ENCODE measurements at regions not wholly inside any gene's neighbourhood (a gene's known extent, or its start where the extent isn't known, plus 50 kb on each side); places are given as distances from the start of the nearest gene placed in this dataset.

DNA sequence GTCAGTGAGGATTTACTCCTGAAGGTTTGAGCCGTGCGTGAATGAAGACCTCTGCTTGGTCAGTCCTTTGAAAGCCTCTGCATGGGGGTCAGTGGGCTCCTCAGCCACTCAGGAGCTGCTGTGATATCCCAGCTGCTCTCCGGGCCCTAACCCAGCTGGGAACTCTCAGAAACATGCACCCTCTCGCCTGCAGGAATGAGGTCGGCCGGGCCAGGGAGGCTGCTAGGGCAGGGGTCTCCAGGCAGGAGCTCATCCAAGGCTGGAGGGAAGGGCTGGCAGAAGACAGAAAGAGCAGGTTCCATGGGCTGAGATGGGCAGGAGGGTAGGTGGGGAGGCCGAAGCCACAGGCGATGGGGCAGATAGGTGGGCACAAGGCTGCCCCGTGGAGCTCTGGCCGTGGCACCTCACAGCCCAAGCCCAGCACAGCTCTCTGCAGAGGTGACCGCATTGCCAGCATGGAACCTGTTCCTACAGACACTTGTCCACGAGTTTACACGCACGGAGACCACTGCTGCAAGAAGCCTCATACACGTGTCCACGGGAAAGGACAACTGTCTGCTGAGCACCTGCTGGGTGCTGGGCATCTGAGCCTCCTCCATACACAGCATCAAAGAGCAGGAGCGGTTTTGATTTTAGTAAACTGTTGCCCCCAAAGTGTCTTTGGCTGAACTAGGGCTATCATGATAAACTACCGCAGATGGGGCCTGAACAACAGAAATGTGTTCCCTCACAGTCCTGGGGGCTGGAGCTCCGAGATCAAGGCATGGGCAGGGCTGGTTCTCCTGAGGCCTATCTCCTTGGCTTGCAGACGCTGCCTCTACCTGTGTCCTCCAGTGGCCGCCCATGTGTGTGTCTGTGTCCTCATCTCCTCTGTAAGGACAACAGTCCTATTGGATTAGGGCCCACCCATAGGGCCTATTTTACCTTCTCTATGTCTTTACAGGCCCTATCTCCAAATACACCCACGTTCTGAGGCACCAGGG, 85.2 kb upstream of the ADAMTS2 start:
- no peak overlapping the region for H3K27ac Mint-ChIP-seq
- no peak for DNase-seq
- no peaks in the 10 kb centered on the region for H3K4me1 Mint-ChIP-seq
- no peaks in the 10 kb centered on the region for H3K36me3 Mint-ChIP-seq (ENCODE audit: low read depth)
- intact Hi-C loops (cut with micrococcal nuclease) = no loop called here
- H3K9me3 Mint-ChIP-seq = peaks cover 3% of the 10 kb centered on the region
- no peak overlapping the region for H3K4me3 Mint-ChIP-seq
- H3K27me3 Mint-ChIP-seq = no peaks in the 10 kb centered on the region

DNA sequence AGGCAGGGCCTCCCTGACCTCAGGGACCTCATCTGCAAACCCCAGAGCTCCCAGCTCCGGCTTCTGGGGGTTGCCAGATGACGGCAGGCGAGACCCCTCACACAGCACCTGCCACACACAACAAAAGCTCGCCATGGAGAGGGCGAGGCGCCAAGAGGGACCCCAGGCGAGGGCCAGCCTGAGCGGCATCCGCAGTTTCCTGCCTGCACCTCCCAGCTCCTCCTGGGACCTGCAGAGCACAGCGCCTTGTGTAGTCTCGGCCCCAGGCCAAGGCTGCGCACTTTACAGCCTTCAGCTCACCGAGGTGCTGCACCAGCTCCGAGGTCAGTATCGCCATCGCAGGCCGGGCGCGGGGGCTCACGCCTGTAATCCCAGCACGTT, 82.4 kb upstream of the ADAMTS2 start:
- peaks cover 2% of the 10 kb centered on the region for H3K27me3 Mint-ChIP-seq

DNA sequence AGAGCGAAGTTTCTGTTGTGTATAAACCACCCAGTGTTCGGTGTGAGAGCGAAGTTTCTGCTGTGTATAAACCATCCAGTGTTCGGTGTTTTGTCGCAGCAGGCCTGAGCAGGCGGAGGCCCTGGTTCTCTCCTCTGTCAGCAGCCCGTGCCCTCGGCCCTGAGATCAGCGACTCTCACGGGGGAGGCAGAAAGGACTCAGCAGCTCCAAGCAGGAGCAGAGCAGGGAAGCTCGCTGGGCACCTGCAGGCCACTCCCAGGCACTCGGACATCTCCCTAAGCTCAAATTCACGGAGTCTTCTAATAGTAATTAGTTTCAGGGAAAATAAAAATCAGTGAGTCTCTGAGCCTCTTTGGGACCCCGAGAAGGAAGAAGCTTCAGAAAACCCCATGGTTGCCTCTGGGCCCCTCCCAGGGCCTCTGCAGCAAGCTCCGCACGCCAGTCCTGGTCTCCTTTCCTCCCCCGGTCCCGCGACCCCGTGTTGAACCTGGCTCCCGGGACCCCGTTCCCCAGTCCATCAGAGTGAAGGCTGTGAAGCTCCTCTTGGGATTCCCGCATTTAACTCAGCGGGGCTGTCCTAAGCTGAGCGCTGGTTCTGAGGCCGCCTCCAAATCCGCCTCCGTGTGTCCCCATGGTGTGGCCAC, 81.9 kb upstream of the ADAMTS2 start:
- Mint-ChIP-seq H3K27me3 (peaks cover 2% of the 10 kb centered on the region), H3K27ac (no peak overlapping the region), H3K9me3 (no peaks in the 10 kb centered on the region), H3K36me3 (ENCODE audit: low read depth) (no peaks in the 10 kb centered on the region), H3K4me1 (no peaks in the 10 kb centered on the region), H3K4me3 (no peak overlapping the region)
- intact Hi-C loops (cut with micrococcal nuclease) = no loop called here
- DNase-seq = no peak

More for the DNA sequence above, 82.4 kb upstream of the ADAMTS2 start:
- no peaks in the 10 kb centered on the region for H3K36me3 Mint-ChIP-seq (ENCODE audit: low read depth)
- H3K9me3 Mint-ChIP-seq = no peaks in the 10 kb centered on the region
- intact Hi-C loops (cut with micrococcal nuclease) = no loop called here
- DNase-seq = no peak
- no peak overlapping the region for H3K4me3 Mint-ChIP-seq
- H3K27ac Mint-ChIP-seq = no peak overlapping the region
- H3K4me1 Mint-ChIP-seq = no peaks in the 10 kb centered on the region

DNA sequence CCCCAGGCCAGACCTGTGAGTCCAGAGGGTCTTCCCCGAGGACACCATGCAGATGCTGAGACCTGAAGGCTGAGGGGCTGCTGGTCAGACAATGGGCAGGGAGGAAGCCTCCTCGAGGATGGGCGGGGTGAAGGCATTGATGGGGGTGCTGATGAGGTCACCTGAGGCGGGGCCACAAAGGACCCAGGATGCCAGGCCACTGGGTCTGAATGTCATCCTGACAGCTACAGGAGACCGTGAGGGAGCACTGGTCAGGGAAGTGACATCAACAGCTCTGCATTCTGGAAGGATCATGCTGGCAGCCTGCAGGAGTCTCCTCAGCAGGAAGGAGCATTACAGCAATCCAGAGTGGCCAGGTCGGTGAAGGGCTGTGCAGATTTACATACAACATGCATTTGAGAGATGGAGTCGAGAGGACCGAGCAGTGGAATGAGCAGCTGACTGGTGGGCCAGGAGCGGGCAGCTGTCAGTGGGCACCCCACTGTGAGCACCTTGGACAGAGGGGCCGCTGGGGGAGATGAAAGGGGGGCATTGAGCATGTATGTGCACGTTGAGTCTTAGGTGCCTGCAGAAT, 77.7 kb upstream of the ADAMTS2 start:
- Mint-ChIP-seq H3K27ac (no peak overlapping the region), H3K36me3 (ENCODE audit: low read depth) (no peaks in the 10 kb centered on the region), H3K27me3 (peaks cover 2% of the 10 kb centered on the region), H3K9me3 (no peaks in the 10 kb centered on the region), H3K4me1 (no peaks in the 10 kb centered on the region), H3K4me3 (no peak overlapping the region)
- intact Hi-C loops (cut with micrococcal nuclease) = no loop called here
- DNase-seq = no peak

DNA sequence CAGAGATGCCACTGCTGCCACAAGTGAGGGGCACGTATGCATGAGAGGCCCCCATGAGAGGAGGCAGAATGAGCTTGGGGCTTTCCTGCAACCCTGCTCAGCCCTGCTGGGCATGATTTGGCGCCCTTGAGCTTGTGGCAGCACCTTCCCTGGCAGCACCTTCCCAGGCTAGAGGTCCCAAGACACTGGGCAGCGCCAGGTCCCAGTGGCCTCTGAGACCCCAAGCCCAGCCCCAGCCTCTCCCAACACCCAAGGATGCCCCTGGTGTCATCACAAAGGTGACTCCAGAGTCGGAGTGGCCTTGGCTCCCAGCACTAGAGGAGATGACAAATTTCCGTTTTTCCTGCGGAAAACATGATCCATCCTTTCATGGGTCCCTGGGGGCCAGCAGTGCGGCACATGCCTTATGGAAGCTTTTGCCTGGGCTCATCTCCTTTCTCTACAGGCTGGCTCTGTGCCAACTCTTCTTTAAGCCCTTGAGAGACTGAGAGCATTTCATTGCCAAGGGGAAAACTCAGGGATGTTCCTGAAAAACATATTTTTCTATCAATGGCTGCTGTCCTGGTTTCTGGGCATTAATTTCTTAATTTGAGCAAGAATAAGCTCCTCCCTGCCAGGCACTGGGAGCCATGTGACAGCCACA, 77.1 kb upstream of the ADAMTS2 start:
- H3K9me3 Mint-ChIP-seq = no peaks in the 10 kb centered on the region
- no peak overlapping the region for H3K27ac Mint-ChIP-seq
- no peak for DNase-seq
- peaks cover 2% of the 10 kb centered on the region for H3K27me3 Mint-ChIP-seq
- no peak overlapping the region for H3K4me3 Mint-ChIP-seq
- intact Hi-C loops (cut with micrococcal nuclease) = no loop called here
- H3K36me3 Mint-ChIP-seq (ENCODE audit: low read depth) = no peaks in the 10 kb centered on the region
- no peaks in the 10 kb centered on the region for H3K4me1 Mint-ChIP-seq

DNA sequence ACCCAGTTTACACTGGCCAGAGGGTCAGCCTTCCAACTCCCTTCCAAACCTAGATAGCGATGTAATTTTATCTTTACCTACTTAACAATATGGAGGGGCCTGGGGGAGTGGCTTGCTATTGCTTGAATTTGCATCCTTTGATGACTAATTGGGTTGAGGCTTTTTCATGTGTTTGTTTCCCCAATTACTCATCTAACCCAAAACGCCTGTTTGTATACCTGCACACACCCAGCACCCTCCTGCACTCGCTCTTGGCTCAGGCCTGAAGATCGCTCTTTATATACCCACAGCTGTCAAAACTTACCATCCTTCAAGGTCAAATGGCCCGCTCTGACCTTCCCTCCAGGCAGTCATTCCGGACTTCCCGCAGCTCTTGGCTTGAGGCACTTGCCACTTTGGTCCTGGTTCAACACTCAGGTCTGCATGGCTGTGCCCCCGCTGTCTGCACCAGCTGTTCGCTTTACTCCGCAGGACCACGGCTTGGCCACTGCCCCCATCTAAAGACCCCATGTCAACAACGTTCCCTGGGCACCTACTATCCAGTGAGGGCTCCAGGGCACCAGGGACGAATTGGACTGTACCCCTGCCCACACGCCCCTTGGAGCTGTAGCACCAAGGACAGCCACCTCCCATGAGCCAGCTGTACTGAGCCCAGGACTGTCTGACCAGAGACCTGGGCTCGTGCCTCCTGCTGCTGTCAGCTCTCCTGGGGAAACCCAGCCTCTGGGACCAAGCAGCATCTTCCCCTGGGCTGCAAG, 76.1 kb upstream of the ADAMTS2 start:
- DNase-seq = no peak
- Mint-ChIP-seq H3K9me3 (no peaks in the 10 kb centered on the region), H3K4me1 (no peaks in the 10 kb centered on the region), H3K27me3 (peaks cover 2% of the 10 kb centered on the region), H3K4me3 (no peak overlapping the region), H3K36me3 (ENCODE audit: low read depth) (no peaks in the 10 kb centered on the region), H3K27ac (no peak overlapping the region)
- intact Hi-C loops (cut with micrococcal nuclease) = no loop called here

DNA sequence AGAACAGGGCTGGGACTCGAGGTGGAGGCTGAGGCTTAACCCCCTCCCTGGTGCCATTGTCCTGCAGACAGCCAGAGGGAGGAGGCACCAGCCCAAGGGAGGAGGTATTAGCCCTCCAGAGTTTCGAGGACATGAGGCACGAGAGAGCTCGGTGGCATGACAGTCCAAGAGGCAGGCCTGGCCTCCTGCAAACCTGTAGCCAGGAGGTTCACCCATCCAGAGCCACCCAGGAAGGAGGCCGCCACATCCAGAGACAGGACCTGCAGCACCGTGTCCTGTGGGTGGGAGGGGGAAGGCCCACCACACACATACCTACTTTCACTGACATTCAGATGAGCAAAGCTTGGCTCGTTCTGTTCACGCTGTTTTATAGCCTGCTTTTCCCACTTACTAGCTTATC, 75.2 kb upstream of the ADAMTS2 start:
- no peaks in the 10 kb centered on the region for H3K36me3 Mint-ChIP-seq (ENCODE audit: low read depth)
- no peak for DNase-seq
- no peaks in the 10 kb centered on the region for H3K4me1 Mint-ChIP-seq
- H3K9me3 Mint-ChIP-seq = no peaks in the 10 kb centered on the region
- peaks cover 2% of the 10 kb centered on the region for H3K27me3 Mint-ChIP-seq
- intact Hi-C loops (cut with micrococcal nuclease) = no loop called here
- no peak overlapping the region for H3K27ac Mint-ChIP-seq
- H3K4me3 Mint-ChIP-seq = no peak overlapping the region

DNA sequence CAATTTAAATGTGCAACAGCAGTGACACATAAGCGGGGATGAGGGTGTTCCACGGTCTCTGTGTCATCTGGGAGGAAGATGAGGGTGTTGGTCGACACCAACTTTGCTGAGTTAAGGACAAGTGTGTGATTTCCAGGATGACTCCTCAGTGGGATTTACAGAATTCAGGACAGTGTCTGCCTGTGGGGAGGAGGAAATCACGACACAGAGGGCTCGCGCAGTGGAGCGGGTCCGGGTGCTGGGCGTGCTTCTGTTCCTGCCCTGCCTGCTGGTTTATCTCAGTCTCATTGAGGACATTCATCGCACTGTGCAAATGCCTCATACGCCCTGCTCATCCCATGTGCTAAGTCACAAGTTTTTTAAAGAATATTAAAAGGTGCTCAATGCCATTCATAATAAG, 73.7 kb upstream of the ADAMTS2 start:
- H3K4me3 Mint-ChIP-seq = no peak overlapping the region
- H3K4me1 Mint-ChIP-seq = no peaks in the 10 kb centered on the region
- H3K9me3 Mint-ChIP-seq = no peaks in the 10 kb centered on the region
- no peak overlapping the region for H3K27ac Mint-ChIP-seq
- DNase-seq = no peak
- H3K36me3 Mint-ChIP-seq (ENCODE audit: low read depth) = no peaks in the 10 kb centered on the region
- intact Hi-C loops (cut with micrococcal nuclease) = no loop called here
- peaks cover 2% of the 10 kb centered on the region for H3K27me3 Mint-ChIP-seq

DNA sequence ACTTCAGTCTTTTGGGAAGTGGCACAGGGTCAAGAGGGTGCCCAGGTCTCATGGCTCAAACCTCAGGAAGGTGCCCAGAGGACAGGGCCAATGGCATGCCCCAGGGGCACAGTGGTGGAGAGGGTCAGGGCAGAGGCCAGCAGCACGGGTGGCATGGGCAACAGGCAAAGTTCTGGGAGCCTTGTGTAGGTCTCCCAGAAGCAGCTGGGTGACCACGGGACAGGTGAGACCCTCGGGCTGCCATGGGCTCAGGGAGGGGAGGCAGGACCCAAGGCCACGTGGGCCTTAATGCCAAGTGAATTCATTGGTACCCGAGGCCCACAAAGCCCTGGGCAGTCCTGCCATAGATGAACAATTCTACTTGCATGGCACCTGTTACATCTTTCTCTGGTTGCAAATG, 72.4 kb upstream of the ADAMTS2 start:
- Mint-ChIP-seq H3K4me1 (no peaks in the 10 kb centered on the region), H3K27ac (no peak overlapping the region), H3K9me3 (no peaks in the 10 kb centered on the region), H3K4me3 (no peak overlapping the region), H3K27me3 (no peaks in the 10 kb centered on the region), H3K36me3 (ENCODE audit: low read depth) (no peaks in the 10 kb centered on the region)
- intact Hi-C loops (cut with micrococcal nuclease) = no loop called here
- no peak for DNase-seq

DNA sequence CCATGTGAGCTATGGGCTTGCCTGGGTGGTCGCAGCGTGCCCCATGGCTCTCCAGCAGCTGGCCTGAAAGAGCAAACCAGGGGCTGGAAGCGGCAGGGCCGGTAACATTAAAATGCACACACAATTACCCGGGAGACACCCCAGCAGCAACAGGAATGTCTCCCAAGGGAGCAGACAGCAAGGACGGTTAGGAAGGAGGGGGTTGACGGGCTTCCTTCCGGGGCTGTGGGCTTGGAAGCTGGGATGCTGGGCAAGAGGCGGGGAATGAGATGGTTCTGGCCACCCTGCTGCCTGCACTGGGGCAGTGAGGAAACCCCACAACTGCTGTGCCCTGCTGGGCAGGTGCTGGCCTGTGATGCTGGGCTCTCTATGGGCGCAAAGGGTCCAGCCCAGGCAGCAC, 71.8 kb upstream of the ADAMTS2 start:
- Mint-ChIP-seq H3K4me3 (no peak overlapping the region), H3K4me1 (no peaks in the 10 kb centered on the region), H3K9me3 (no peaks in the 10 kb centered on the region), H3K27me3 (no peaks in the 10 kb centered on the region), H3K36me3 (ENCODE audit: low read depth) (no peaks in the 10 kb centered on the region), H3K27ac (no peak overlapping the region)
- intact Hi-C loops (cut with micrococcal nuclease) = no loop called here
- no peak for DNase-seq

DNA sequence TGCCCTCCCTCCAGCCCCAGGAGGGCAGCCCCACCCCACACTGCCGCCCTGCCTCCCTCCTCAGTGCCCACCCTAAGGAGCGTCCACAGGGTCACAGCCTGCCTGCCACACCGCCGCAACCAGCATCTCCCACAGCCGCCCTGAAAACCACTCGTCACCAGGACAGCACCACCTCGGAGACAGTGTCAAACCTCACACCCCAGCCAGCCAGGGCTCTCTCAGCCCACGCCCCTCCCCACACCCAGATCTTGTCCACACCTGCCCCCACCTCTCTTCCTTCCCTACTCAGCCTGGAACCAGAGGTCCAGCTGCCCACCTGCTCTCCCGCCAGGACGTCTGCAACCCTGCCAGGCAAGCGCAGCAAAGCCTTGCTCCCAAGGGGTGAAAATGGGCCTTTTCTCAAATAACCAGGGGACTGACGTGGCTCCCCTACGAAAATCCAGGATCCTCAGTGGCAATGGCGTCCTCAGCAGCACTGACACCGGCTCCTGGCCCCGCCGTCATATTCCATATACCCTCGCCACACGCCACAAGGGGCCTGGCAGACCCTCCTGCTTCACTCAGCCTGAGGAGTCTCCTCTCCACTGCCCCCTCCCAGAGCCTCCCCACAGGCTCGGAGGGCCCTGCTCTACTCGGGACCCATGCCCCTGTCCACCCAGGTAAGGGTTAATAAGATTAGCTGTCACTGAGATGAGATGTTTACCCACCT, 71.0 kb upstream of the ADAMTS2 start:
- Mint-ChIP-seq H3K36me3 (ENCODE audit: low read depth) (no peaks in the 10 kb centered on the region), H3K4me3 (no peak overlapping the region), H3K4me1 (no peaks in the 10 kb centered on the region), H3K9me3 (no peaks in the 10 kb centered on the region), H3K27me3 (no peaks in the 10 kb centered on the region), H3K27ac (no peak overlapping the region)
- intact Hi-C loops (cut with micrococcal nuclease) = no loop called here
- no peak for DNase-seq

DNA sequence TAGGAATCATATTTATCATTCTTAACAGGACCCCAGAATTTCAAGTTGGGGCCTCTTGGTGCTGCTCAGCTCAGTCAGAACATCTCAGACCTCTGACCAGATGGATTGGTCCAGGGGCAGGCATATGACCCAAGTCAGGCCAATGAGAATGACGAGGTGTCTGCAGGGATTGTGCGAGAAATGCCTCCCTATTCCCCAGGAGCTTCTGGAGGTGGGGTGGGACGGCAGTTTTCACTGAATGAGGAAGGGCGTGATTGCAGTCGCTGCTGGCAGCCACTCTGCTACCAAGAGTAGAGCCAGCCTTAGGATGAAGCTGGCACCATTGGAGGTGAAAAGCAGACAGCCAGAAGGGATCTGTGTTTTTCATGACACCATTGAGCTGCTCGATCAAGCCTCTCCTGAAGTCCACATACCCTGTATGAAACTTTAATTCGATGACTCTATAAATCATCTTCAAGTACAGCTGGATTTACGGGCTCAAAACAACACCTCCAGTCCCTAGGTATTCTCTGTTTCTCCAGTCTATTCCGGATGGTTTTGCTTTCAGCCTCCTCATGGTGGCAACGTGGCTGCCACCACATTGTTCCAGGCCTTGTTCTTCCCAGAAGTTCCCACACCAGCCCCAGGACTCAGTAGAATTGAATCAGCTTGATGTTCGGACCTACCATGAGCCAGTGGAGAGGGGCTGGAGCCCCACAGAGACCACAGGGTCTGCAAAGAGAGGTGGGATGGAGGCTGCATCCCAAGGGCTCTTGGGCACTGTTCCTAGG, 70.2 kb upstream of the ADAMTS2 start:
- Mint-ChIP-seq H3K36me3 (ENCODE audit: low read depth) (no peaks in the 10 kb centered on the region), H3K9me3 (no peaks in the 10 kb centered on the region), H3K27me3 (no peaks in the 10 kb centered on the region), H3K4me1 (no peaks in the 10 kb centered on the region), H3K4me3 (no peak overlapping the region), H3K27ac (no peak overlapping the region)
- intact Hi-C loops (cut with micrococcal nuclease) = no loop called here
- DNase-seq = no peak

Measured in activated CD4-positive, alpha-beta T cell treated with anti-CD3 and anti-CD28 coated beads, Interleukin-2, amount 10 ng/mL, durations not matched to agents 24 days and 14 days (primary cell).